ENCODE measurements at regions not wholly inside any gene's neighbourhood (a gene's known extent, or its start where the extent isn't known, plus 50 kb on each side); places are given as distances from the start of the nearest gene placed in this dataset.
A peak's percentile ranks its signal among the peaks of the same experiment; 100 is the strongest.

GRCh38 chr6:126516411-126516810 is 176.5 kb downstream of the CENPW start:
- Mint-ChIP-seq H3K27ac (ENCODE audit: unreplicated experiment) (no peak overlapping the region), H3K36me3 (ENCODE audit: low read depth) (peaks cover 1% of the 10 kb centered on the region), H3K9me3 (ENCODE audit: low read depth) (peaks cover 17% of the 10 kb centered on the region), H3K4me3 (ENCODE audit: unreplicated experiment) (no peak overlapping the region), H3K4me1 (ENCODE audit: low read depth) (no peaks in the 10 kb centered on the region), H3K27me3 (ENCODE audit: low read depth) (peaks cover 17% of the 10 kb centered on the region)
- TF ChIP-seq CTCF (IDR thresholded peaks at IDR 0.05) = no peak
- DNase-seq (ENCODE audit: low spot score) = no peak

GRCh38 chr6:126524811-126525326 is 185.0 kb downstream of the CENPW start:
- TF ChIP-seq CTCF (IDR thresholded peaks at IDR 0.05) = no peak
- H3K27ac Mint-ChIP-seq (ENCODE audit: unreplicated experiment) = no peak overlapping the region
- H3K36me3 Mint-ChIP-seq (ENCODE audit: low read depth) = no peaks in the 10 kb centered on the region
- no peak overlapping the region for H3K4me3 Mint-ChIP-seq (ENCODE audit: unreplicated experiment)
- H3K9me3 Mint-ChIP-seq (ENCODE audit: low read depth) = peaks cover 4% of the 10 kb centered on the region
- DNase-seq (ENCODE audit: low spot score) = no peak
- H3K27me3 Mint-ChIP-seq (ENCODE audit: low read depth) = peaks cover 6% of the 10 kb centered on the region
- no peaks in the 10 kb centered on the region for H3K4me1 Mint-ChIP-seq (ENCODE audit: low read depth)

GRCh38 chr6:126526547-126526946 is 186.6 kb downstream of the CENPW start:
- Mint-ChIP-seq H3K36me3 (ENCODE audit: low read depth) (no peaks in the 10 kb centered on the region), H3K27me3 (ENCODE audit: low read depth) (peaks cover 6% of the 10 kb centered on the region), H3K9me3 (ENCODE audit: low read depth) (no peaks in the 10 kb centered on the region), H3K4me1 (ENCODE audit: low read depth) (no peaks in the 10 kb centered on the region), H3K27ac (ENCODE audit: unreplicated experiment) (no peak overlapping the region), H3K4me3 (ENCODE audit: unreplicated experiment) (no peak overlapping the region)
- no peak for DNase-seq (ENCODE audit: low spot score)
- TF ChIP-seq CTCF (IDR thresholded peaks at IDR 0.05) = no peak

GRCh38 chr6:126526996-126527606 is 187.2 kb downstream of the CENPW start:
- no peak for TF ChIP-seq CTCF (IDR thresholded peaks at IDR 0.05)
- Mint-ChIP-seq H3K9me3 (ENCODE audit: low read depth) (no peaks in the 10 kb centered on the region), H3K27ac (ENCODE audit: unreplicated experiment) (no peak overlapping the region), H3K4me1 (ENCODE audit: low read depth) (no peaks in the 10 kb centered on the region), H3K27me3 (ENCODE audit: low read depth) (peaks cover 6% of the 10 kb centered on the region), H3K36me3 (ENCODE audit: low read depth) (no peaks in the 10 kb centered on the region), H3K4me3 (ENCODE audit: unreplicated experiment) (no peak overlapping the region)
- no peak for DNase-seq (ENCODE audit: low spot score)

- peaks cover 4% of the 10 kb centered on the region for H3K27me3 Mint-ChIP-seq (ENCODE audit: low read depth)
- H3K9me3 Mint-ChIP-seq (ENCODE audit: low read depth) = no peaks in the 10 kb centered on the region
- DNase-seq (ENCODE audit: low spot score) = no peak
- no peak overlapping the region for H3K4me3 Mint-ChIP-seq (ENCODE audit: unreplicated experiment)
- no peaks in the 10 kb centered on the region for H3K36me3 Mint-ChIP-seq (ENCODE audit: low read depth)
- H3K4me1 Mint-ChIP-seq (ENCODE audit: low read depth) = peaks cover 7% of the 10 kb centered on the region
- no peak overlapping the region for H3K27ac Mint-ChIP-seq (ENCODE audit: unreplicated experiment)
- peak; percentile 47 for TF ChIP-seq CTCF (IDR thresholded peaks at IDR 0.05)
Measured at GRCh38 chr6:126529637-126530362, 189.9 kb downstream of the CENPW start.
